ENCODE measurements at regions not wholly inside any gene's neighbourhood (a gene's known extent, or its start where the extent isn't known, plus 50 kb on each side); places are given as distances from the start of the nearest gene placed in this dataset.
A peak's percentile ranks its signal among the peaks of the same experiment; 100 is the strongest.
"Not testable (repeated sequence)": the region's sequence is repeated elsewhere in the genome, so short reads cannot be mapped to it uniquely, and the experiment has no call there.

GRCh38 chr3:11712646-11713045, 68.9 kb upstream of the VGLL4 start:
- intact Hi-C loops (cut with DNase I; ENCODE audit: low total_unique reads), result no loop called here
- no peaks in the 10 kb centered on the region for H3K36me3 ChIP-seq
- no peak overlapping the region for H3K4me3 ChIP-seq
- H3K27me3 ChIP-seq, result no peaks in the 10 kb centered on the region
- H3K27ac ChIP-seq, result no peak overlapping the region
- H3K4me1 ChIP-seq, result no peaks in the 10 kb centered on the region
- TF ChIP-seq CTCF (IDR thresholded peaks at IDR 0.05), result no peak
- no peak for TF ChIP-seq POLR2A (IDR thresholded peaks at IDR 0.05)
- no peak for DNase-seq
- H3K9me3 ChIP-seq, result no peaks in the 10 kb centered on the region

- no peaks in the 10 kb centered on the region for H3K4me1 ChIP-seq
- TF ChIP-seq POLR2A (IDR thresholded peaks at IDR 0.05) (no peak), CTCF (IDR thresholded peaks at IDR 0.05) (no peak)
- no peaks in the 10 kb centered on the region for H3K27me3 ChIP-seq
- H3K27ac ChIP-seq, result peak overlapping the region in 1 of 2 donors; percentile 4
- no peak for DNase-seq
- no peaks in the 10 kb centered on the region for H3K9me3 ChIP-seq
- H3K4me3 ChIP-seq, result no peak overlapping the region
- intact Hi-C loops (cut with DNase I; ENCODE audit: low total_unique reads), result no loop called here
- H3K36me3 ChIP-seq, result no peaks in the 10 kb centered on the region
Measured at GRCh38 chr3:11711876-11712275, 68.2 kb upstream of the VGLL4 start.

- Histone ChIP-seq H3K4me1 (no peaks in the 10 kb centered on the region), H3K27ac (no peak overlapping the region), H3K36me3 (no peaks in the 10 kb centered on the region), H3K27me3 (no peaks in the 10 kb centered on the region), H3K9me3 (no peaks in the 10 kb centered on the region), H3K4me3 (no peak overlapping the region)
- no peak for DNase-seq
- intact Hi-C loops (cut with DNase I; ENCODE audit: low total_unique reads), result no loop called here
- TF ChIP-seq POLR2A (IDR thresholded peaks at IDR 0.05) (no peak), CTCF (IDR thresholded peaks at IDR 0.05) (no peak)
Measured at GRCh38 chr3:11709782-11710181, 66.1 kb upstream of the VGLL4 start.

GRCh38 chr3:11707084-11707483, 63.4 kb upstream of the VGLL4 start:
- H3K9me3 ChIP-seq; intact Hi-C loops (cut with DNase I; ENCODE audit: low total_unique reads); DNase-seq; H3K36me3 ChIP-seq; H3K4me3 ChIP-seq; H3K27me3 ChIP-seq; H3K4me1 ChIP-seq; H3K27ac ChIP-seq: not testable (repeated sequence)

- Histone ChIP-seq H3K4me3 (no peak overlapping the region), H3K36me3 (no peaks in the 10 kb centered on the region), H3K27ac (no peak overlapping the region), H3K9me3 (no peaks in the 10 kb centered on the region), H3K27me3 (no peaks in the 10 kb centered on the region), H3K4me1 (no peaks in the 10 kb centered on the region)
- TF ChIP-seq POLR2A (IDR thresholded peaks at IDR 0.05) (no peak), CTCF (IDR thresholded peaks at IDR 0.05) (no peak)
- no peak for DNase-seq
- intact Hi-C loops (cut with DNase I; ENCODE audit: low total_unique reads), result no loop called here
Measured at GRCh38 chr3:11706604-11707003, 62.9 kb upstream of the VGLL4 start.

- no peaks in the 10 kb centered on the region for H3K36me3 ChIP-seq
- H3K27me3 ChIP-seq, result no peaks in the 10 kb centered on the region
- H3K4me3 ChIP-seq, result no peak overlapping the region
- no peak for TF ChIP-seq POLR2A (IDR thresholded peaks at IDR 0.05)
- no peak for TF ChIP-seq CTCF (IDR thresholded peaks at IDR 0.05)
- H3K9me3 ChIP-seq, result no peaks in the 10 kb centered on the region
- no peak for DNase-seq
- H3K4me1 ChIP-seq, result no peaks in the 10 kb centered on the region
- intact Hi-C loops (cut with DNase I; ENCODE audit: low total_unique reads), result no loop called here
- no peak overlapping the region for H3K27ac ChIP-seq
Measured at GRCh38 chr3:11705049-11705448, 61.3 kb upstream of the VGLL4 start.
